OCI-LY1 (cell line): ENCODE measurements at regions not wholly inside any gene's neighbourhood (a gene's known extent, or its start where the extent isn't known, plus 50 kb on each side); places are given as distances from the start of the nearest gene placed in this dataset.

Experiments
- CTCF ChIP-seq: fragments of 200-600 bp; sonication (generic), shearing (Covaris generic); IDR thresholded peaks from 2 replicates; pipeline ENCODE4 v1.5.1; 2017; ENCODE audit warnings: mild to moderate bottlenecking, antibody characterized with exemption, low read length, moderate library complexity, mixed read lengths
- EZH2 ChIP-seq: fragments of 200-600 bp; sonication (generic), shearing (Covaris generic); IDR thresholded peaks from 2 replicates; pipeline ENCODE4 v1.8.0; 2017; ENCODE audit warnings: borderline replicate concordance, mixed run types, mild to moderate bottlenecking, antibody characterized with exemption, low read length, moderate library complexity, mixed read lengths

GRCh38 chr3:34387826-34388564 is 589.6 kb downstream of the PDCD6IP start:
- no peak for TF ChIP-seq EZH2
- no peak for TF ChIP-seq CTCF
